H1 (cell line): ENCODE measurements at regions not wholly inside any gene's neighbourhood (a gene's known extent, or its start where the extent isn't known, plus 50 kb on each side); places are given as distances from the start of the nearest gene placed in this dataset.

Experiments used
- BACH1 ChIP-seq: IDR thresholded peaks from 2 replicates; pipeline ENCODE4 v1.6.1; 2012; ENCODE audit warnings: low read length, improper control_type of control experiment
- EGR1 ChIP-seq: IDR thresholded peaks from 2 replicates; pipeline ENCODE4 v1.6.1; 2011; ENCODE audit warnings: low read depth, low read length, borderline replicate concordance
- HDAC6 ChIP-seq: IDR thresholded peaks from one replicate; pipeline ENCODE4 v1.7.1; 2012; ENCODE audit warnings: low read depth, mild to moderate bottlenecking, inconsistent platforms, low read length, moderate library complexity
- KDM1A ChIP-seq: fragments of 200-600, 300-600 bp; sonication (generic); IDR thresholded peaks from 2 replicates; pipeline ENCODE4 v1.7.1; 2016; ENCODE audit warnings: mild to moderate bottlenecking, low read length, borderline replicate concordance
- MAFK ChIP-seq: IDR thresholded peaks from 2 replicates; pipeline ENCODE4 v1.6.1; 2012; ENCODE audit warnings: low read depth, mild to moderate bottlenecking, improper control_type of control experiment, low read length
- SP2 ChIP-seq: IDR thresholded peaks from 2 replicates; pipeline ENCODE4 v1.6.1; 2012; ENCODE audit warnings: mild to moderate bottlenecking, low read length, inconsistent platforms
- TF ChIP-seq, protein P1 (sequence below), 3 experiments: IDR thresholded peaks; 1 replicate in 2 of 3; 2 replicates in 1 of 3; pipeline versions ENCODE4 v1.5.1 to v1.6.1; 2011; ENCODE audit warnings: low read length in 3 of 3, mild to moderate bottlenecking in 3 of 3, inconsistent platforms in 2 of 3, low read depth in 1 of 3, moderate library complexity in 1 of 3; ENCODE audit not compliant: insufficient read depth in 1 of 3; ENCODE audit errors: control extremely low read depth in 1 of 3

DNA sequence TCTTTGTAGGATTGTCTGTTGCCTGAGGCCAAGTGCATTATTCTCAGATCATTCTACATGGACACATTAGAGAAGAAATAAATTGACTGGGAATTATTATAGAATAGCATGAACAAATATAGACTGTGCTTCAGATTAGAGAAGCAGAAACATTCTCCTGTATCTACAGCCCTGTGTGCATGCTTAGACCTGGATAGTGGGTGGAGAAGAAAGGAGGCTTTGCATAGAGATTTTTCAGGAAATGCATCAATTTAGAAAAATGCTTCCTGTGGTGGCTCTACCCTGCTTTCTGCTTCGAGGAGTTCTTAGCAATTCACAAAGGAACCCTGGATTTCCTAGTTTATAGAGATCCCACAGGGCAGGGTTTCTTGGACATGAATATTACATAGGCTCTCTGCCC, 66.7 kb downstream of the IRX1 start (continued):
- TF ChIP-seq, protein P1, sequence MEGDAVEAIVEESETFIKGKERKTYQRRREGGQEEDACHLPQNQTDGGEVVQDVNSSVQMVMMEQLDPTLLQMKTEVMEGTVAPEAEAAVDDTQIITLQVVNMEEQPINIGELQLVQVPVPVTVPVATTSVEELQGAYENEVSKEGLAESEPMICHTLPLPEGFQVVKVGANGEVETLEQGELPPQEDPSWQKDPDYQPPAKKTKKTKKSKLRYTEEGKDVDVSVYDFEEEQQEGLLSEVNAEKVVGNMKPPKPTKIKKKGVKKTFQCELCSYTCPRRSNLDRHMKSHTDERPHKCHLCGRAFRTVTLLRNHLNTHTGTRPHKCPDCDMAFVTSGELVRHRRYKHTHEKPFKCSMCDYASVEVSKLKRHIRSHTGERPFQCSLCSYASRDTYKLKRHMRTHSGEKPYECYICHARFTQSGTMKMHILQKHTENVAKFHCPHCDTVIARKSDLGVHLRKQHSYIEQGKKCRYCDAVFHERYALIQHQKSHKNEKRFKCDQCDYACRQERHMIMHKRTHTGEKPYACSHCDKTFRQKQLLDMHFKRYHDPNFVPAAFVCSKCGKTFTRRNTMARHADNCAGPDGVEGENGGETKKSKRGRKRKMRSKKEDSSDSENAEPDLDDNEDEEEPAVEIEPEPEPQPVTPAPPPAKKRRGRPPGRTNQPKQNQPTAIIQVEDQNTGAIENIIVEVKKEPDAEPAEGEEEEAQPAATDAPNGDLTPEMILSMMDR (IDR thresholded peaks at IDR 0.05; ENCODE audit: control extremely low read depth in 1 of 3, insufficient read depth in 1 of 3, low read depth in 1 of 3, low read length in 3 of 3) = no peak
- no peak for TF ChIP-seq EGR1
- no peak for TF ChIP-seq BACH1
- no peak for TF ChIP-seq SP2
- TF ChIP-seq KDM1A = no peak
- TF ChIP-seq MAFK = no peak
- no peak for TF ChIP-seq HDAC6
